ENCODE measurements at regions not wholly inside any gene's neighbourhood (a gene's known extent, or its start where the extent isn't known, plus 50 kb on each side); places are given as distances from the start of the nearest gene placed in this dataset.

DNA sequence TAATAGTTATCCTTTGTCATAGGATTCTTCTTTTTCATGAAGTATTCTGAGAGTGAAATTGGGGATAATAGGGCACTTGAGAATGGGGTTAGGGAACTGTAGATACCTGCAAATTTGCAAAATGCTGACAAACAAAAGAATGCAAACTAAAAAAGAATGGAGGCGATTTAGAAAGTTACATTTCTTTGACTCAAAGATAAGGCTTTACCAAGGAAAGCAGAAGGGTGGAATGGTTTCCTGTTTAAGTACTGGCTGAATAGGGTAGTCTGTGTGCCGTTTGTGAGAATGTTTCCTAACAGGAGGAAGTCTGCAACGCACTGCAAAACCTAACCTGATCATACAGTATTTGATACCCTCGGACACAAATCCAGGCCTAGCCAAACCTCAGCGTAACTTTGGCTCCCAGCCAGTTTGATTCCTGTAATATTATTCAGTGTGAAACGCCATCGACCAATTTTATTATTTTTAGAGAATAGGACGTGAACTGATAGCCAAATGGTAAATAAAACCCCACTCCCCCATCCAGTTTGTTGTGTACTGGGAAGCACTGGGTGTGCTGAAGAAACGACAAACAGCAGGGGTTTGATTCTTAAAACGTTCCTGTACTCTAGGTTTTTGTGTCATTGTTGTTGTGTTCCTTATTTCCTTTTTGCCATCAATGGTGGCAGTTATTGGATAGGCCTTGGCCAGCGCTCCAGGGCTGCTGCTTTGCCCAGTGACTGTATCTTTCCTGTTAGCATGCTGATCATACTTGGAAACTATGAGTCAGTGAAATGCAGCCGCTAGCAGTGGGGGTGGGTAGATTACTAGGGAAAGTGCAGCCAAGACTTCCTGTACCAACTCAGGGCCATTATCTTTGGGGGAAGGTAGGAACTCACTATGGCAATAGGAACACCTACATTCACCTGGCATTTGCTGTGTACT, 148.0 kb upstream of the TBL1XR1 start:
- 0 out of 2 replicates have a peak overlapping the region, but pooled peaks have one; percentile 8 for H2AFZ ChIP-seq (ENCODE audit: low read length)
- peak overlapping the region; percentile 24 for H3K4me3 ChIP-seq (ENCODE audit: low read length, poor library complexity, severe bottlenecking)
- no peaks in the 10 kb centered on the region for H3K27me3 ChIP-seq (ENCODE audit: insufficient read depth, low read length, poor library complexity, severe bottlenecking)
- no peaks in the 10 kb centered on the region for H3K79me2 ChIP-seq (ENCODE audit: insufficient read depth, low read length)
- peak overlapping the region; percentile 64 for H3K4me2 ChIP-seq (ENCODE audit: low read depth, low read length, poor library complexity, severe bottlenecking)
- H3K9me3 ChIP-seq (ENCODE audit: insufficient read depth, low read depth, low read length) = no peaks in the 10 kb centered on the region
- peak overlapping the region; percentile 53 for H3K9ac ChIP-seq (ENCODE audit: low read depth, low read length, poor library complexity, severe bottlenecking)
- H4K20me1 ChIP-seq (ENCODE audit: insufficient read depth, low read length, poor library complexity, severe bottlenecking) = no peaks in the 10 kb centered on the region
- H3K9me2 ChIP-seq (replicated peaks; ENCODE audit: low read depth, low read length) = no peaks in the 10 kb centered on the region
- H3F3A ChIP-seq (ENCODE audit: low read depth) = peaks cover 5% of the 10 kb centered on the region; the same call in 1 of the 2 replicates
- H3K4me1 ChIP-seq (ENCODE audit: insufficient read depth, low read length, poor library complexity, severe bottlenecking) = peaks cover 77% of the 10 kb centered on the region
- no peak for TF ChIP-seq EZH2phosphoT487 (IDR thresholded peaks at IDR 0.05; ENCODE audit: borderline replicate concordance)
- TF ChIP-seq, protein P1, sequence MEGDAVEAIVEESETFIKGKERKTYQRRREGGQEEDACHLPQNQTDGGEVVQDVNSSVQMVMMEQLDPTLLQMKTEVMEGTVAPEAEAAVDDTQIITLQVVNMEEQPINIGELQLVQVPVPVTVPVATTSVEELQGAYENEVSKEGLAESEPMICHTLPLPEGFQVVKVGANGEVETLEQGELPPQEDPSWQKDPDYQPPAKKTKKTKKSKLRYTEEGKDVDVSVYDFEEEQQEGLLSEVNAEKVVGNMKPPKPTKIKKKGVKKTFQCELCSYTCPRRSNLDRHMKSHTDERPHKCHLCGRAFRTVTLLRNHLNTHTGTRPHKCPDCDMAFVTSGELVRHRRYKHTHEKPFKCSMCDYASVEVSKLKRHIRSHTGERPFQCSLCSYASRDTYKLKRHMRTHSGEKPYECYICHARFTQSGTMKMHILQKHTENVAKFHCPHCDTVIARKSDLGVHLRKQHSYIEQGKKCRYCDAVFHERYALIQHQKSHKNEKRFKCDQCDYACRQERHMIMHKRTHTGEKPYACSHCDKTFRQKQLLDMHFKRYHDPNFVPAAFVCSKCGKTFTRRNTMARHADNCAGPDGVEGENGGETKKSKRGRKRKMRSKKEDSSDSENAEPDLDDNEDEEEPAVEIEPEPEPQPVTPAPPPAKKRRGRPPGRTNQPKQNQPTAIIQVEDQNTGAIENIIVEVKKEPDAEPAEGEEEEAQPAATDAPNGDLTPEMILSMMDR (conservative IDR thresholded peaks at IDR 0.05; ENCODE audit: low read length) = no peak
- H3K36me3 ChIP-seq (ENCODE audit: insufficient read depth, low read length) = no peaks in the 10 kb centered on the region

DNA sequence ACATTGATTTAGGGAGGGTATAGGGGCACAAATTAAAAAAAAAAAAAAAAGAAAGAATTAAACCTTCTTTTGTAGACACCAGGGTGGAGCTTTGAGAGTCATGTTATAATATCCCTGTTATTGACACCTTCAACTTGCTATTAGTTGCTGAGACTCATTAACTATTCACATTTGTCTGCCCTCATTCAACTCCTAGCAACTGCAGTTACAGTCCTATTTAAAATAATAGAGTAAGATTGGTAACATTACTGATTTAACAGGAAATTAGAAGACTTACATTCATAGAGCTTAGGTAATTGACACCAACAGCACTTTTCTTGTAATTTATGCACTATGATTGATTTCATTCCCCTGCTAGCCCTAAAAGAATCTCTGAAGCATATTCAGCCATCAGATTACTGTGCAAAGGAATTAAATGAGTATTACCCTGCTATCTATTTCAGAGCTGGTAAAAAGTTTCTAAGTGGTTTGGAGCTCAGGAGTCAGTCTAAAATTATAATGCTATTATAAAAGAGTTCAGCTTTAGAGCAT, 148.8 kb upstream of the TBL1XR1 start:
- Histone ChIP-seq H3K36me3 (ENCODE audit: insufficient read depth, low read length) (no peaks in the 10 kb centered on the region), H3K9me2 (replicated peaks; ENCODE audit: low read depth, low read length) (no peaks in the 10 kb centered on the region), H3F3A (ENCODE audit: low read depth) (peaks cover 5% of the 10 kb centered on the region; the same call in 1 of the 2 replicates), H3K9me3 (ENCODE audit: insufficient read depth, low read depth, low read length) (no peaks in the 10 kb centered on the region), H3K4me3 (ENCODE audit: low read length, poor library complexity, severe bottlenecking) (peak overlapping the region; percentile 24), H3K79me2 (ENCODE audit: insufficient read depth, low read length) (no peaks in the 10 kb centered on the region), H3K9ac (ENCODE audit: low read depth, low read length, poor library complexity, severe bottlenecking) (peak overlapping the region; percentile 53), H4K20me1 (ENCODE audit: insufficient read depth, low read length, poor library complexity, severe bottlenecking) (no peaks in the 10 kb centered on the region), H3K4me2 (ENCODE audit: low read depth, low read length, poor library complexity, severe bottlenecking) (peak overlapping the region; percentile 64), H2AFZ (ENCODE audit: low read length) (no peak overlapping the region; the same call in 1 of the 2 replicates), H3K4me1 (ENCODE audit: insufficient read depth, low read length, poor library complexity, severe bottlenecking) (peaks cover 79% of the 10 kb centered on the region), H3K27me3 (ENCODE audit: insufficient read depth, low read length, poor library complexity, severe bottlenecking) (no peaks in the 10 kb centered on the region)
- TF ChIP-seq, protein P1 (conservative IDR thresholded peaks at IDR 0.05; ENCODE audit: low read length) = no peak
- TF ChIP-seq EZH2phosphoT487 (IDR thresholded peaks at IDR 0.05; ENCODE audit: borderline replicate concordance) = no peak

DNA sequence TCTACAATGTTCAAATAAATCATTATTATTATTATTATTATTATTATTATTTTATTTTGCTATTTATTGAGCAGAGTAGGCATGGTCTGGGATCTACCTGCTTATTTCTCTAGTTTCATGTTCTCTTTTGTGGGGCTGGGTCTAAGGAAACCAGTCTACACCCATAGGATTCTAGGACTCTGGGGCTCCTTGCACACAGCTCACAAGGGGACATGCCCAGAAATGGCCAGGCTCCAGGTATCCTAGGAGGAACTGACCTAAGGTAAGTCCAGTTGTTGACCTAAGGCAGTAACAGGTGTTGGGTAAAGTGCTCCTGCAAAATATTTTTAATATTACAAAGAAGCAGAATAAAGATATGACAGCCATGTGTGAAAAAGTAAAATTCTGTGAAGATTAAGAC, 149.6 kb upstream of the TBL1XR1 start:
- H4K20me1 ChIP-seq (ENCODE audit: insufficient read depth, low read length, poor library complexity, severe bottlenecking) = no peaks in the 10 kb centered on the region
- no peak overlapping the region for H3K4me2 ChIP-seq (ENCODE audit: low read depth, low read length, poor library complexity, severe bottlenecking)
- no peak for TF ChIP-seq EZH2phosphoT487 (IDR thresholded peaks at IDR 0.05; ENCODE audit: borderline replicate concordance)
- TF ChIP-seq, protein P1 (conservative IDR thresholded peaks at IDR 0.05; ENCODE audit: low read length) = no peak
- H3K9me2 ChIP-seq (replicated peaks; ENCODE audit: low read depth, low read length) = no peaks in the 10 kb centered on the region
- no peak overlapping the region for H2AFZ ChIP-seq (ENCODE audit: low read length)
- no peak overlapping the region for H3K4me3 ChIP-seq (ENCODE audit: low read length, poor library complexity, severe bottlenecking)
- H3K27me3 ChIP-seq (ENCODE audit: insufficient read depth, low read length, poor library complexity, severe bottlenecking) = no peaks in the 10 kb centered on the region
- no peaks in the 10 kb centered on the region for H3K9me3 ChIP-seq (ENCODE audit: insufficient read depth, low read depth, low read length)
- H3K36me3 ChIP-seq (ENCODE audit: insufficient read depth, low read length) = no peaks in the 10 kb centered on the region
- peaks cover 83% of the 10 kb centered on the region for H3K4me1 ChIP-seq (ENCODE audit: insufficient read depth, low read length, poor library complexity, severe bottlenecking)
- no peaks in the 10 kb centered on the region for H3K79me2 ChIP-seq (ENCODE audit: insufficient read depth, low read length)
- no peak overlapping the region for H3K9ac ChIP-seq (ENCODE audit: low read depth, low read length, poor library complexity, severe bottlenecking)
- H3F3A ChIP-seq (ENCODE audit: low read depth) = peaks cover 5% of the 10 kb centered on the region; the same call in 1 of the 2 replicates

Measured in Loucy (cell line).